Stimulated activated CD8-positive, alpha-beta memory T cell treated with anti-CD3 and anti-CD28 coated beads, Interleukin-4, amount 100 ng/mL, for 48 hours (primary cell): ENCODE measurements at regions not wholly inside any gene's neighbourhood (a gene's known extent, or its start where the extent isn't known, plus 50 kb on each side); places are given as distances from the start of the nearest gene placed in this dataset.
"Not testable (repeated sequence)": the region's sequence is repeated elsewhere in the genome, so short reads cannot be mapped to it uniquely, and the experiment has no call there.

Experiments used
- DNase-seq: peaks from one replicate; pipeline ENCODE4 v3.0.0-alpha.2; 2020

DNA sequence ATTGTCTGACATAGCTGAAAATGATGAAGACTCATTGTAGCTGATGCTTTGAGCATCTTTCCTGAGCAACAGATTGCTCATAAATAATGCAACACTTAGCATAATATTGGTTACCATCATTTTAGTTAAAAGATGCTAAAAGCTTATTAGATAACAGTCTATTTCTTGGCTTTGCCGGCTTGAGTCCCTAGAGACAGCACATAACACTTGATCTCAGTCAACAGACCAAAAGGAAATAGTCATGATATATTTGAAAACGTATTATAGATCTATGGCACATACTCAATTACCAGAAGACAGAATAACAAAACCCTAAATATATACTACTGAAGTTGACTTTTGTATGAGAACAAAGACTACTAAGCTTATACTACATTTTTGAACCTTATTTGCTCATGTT, 846.7 kb upstream of the EPHA5 start:
- no peak for DNase-seq

DNA sequence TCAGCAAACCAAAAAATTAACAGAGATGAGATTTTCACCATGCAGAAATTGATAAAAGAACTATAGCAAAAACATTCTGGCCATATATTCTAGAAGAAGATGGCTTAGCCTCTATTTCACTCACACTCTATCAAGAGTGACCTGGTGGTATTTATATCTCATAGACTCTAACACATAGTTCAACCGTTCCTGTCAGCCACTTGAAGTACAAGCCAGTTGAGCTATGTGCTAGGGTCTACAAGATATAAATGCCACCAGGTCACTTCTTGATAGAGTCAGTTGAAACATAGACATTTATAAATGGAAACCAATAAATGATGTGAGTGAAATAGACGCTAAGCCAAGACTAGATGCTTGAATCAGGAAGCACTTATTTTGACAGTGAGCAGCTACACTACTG, 836.7 kb upstream of the EPHA5 start:
- DNase-seq: no peak

DNA sequence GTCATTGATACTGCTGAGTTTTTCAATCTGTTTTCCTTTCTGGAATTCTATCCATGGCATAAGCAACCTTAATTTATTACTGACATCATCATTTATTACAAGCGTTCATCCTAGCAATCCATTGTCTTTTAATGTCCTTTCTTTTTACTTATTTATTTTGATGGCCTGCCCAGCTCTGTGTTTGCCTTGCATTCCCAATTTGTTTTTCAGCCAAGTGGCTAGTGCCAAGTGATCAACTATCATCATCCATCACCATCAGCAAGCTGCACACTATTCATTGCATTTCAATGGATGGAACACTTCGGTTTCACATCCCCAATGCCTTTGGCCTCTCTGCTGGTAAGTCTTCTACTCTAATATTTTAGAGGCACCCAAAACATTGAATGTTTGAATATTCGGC, 831.7 kb upstream of the EPHA5 start:
- DNase-seq: no peak

DNA sequence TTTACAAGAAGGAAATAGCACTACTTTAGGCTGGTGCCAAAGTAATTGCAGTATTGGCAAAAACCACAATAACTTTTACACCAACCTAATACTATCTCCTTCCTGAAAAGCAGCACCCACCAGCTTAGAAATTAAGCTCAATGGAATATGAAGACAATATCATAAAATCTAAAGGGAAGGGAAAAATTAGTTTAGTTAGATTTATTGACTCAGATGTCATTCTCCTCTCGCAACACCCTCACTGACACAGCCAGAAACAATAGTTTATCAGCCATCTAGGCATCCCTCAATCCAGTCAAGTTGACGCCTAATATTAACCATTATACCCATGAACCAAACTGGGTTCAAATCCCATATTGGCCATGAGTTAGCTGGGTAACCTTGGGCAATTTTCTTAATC, 820.4 kb upstream of the EPHA5 start:
- DNase-seq: no peak

- no peak for DNase-seq
Observed at GRCh38 chr4:66489783-66490452, 819.6 kb upstream of the EPHA5 start.

DNA sequence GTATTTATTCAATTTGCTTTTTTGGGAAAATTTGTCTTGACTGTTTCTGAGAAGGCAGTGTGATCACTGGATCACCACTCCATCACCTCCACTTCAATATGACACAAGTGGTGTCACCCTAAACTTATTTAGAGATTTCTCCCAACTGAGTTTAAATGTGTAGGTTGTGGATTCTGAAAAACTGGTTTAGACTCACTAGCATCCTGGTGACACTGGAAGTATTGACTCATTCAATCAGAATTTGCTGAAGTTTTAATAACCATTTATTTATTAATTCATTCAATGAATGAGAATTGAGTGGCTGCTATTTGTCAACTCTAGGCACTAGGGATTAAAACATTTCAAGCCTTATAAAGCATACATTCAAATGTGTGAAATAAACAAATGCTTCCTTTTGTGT, 819.1 kb upstream of the EPHA5 start:
- no peak for DNase-seq

DNA sequence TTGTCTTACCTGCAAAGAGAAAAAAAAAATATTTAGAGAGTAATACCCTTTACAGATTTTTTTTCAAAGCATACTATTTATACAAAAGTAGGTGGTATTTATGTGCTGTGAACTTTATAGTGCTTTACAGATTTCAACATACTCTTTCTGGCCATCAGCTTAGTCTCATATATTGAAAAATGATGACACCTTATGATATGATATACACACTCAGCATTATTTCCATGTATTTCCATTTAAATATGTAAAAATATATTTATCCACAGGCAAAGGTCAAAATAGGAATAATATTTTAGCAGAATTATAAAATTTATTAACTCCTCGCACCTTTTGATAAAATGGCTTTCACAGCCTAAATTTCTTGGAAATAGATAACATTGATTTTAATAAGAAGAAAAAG, 815.8 kb upstream of the EPHA5 start:
- DNase-seq: no peak

- DNase-seq: no peak
Observed at GRCh38 chr4:66482186-66482585, 811.9 kb upstream of the EPHA5 start.

DNA sequence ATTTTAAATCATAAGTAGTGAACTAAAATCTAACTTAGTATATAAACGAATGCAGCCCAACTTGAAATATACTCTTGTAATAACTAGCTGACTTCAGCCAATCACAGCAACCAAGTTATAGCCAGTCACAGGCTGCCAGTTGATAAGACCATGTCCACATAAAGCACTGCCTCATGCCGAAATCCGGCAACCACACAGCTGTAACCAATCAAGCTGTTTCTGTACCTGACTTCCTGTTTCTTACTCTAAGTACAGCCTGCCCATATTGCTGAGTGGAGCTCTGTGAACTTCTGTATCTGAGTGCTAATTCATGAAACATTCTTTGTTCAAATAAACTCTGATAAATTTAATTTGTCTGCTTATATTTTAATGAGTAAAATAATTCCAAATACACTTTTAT, 805.3 kb upstream of the EPHA5 start:
- DNase-seq: no peak

- no peak for DNase-seq
Observed at GRCh38 chr4:66465111-66465510, 794.8 kb upstream of the EPHA5 start.

DNA sequence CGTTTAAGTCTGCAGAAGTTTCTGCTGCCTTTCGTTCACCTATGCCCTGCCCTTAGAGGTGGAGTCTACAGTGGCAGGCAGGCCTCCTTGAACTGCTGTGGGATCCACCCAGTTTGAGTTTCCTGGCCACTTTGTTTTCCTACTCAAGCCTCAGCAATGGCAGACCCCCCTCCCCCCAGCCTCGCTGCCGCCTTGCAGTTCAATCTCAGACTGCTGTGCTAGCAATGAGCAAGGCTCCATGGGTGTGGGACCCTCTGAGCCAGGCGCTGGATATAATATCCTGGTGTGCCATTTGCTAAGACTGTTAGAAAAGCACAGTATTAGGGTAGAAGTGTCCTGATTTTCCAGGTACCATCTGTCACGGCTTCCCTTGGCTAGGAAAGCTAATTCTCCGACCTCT, 792.6 kb upstream of the EPHA5 start:
- not testable (repeated sequence) for DNase-seq

DNA sequence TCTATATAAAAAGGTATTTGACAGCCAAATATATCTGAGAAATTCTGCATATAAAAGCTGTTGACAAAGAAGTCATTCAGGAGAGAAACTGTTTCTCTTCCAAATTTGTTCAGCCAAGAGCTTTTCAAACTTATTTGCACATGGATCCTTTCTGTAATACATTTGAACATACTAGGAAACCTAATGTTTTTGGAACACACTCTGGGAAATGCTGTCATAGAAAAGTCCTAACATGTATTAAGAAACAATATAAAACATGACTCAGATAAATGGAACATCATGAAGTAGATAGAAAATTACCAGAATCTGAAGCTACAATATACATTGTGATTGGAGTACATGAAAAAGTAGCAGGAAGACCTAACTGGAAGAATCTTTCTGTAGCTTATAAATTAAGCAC, 781.5 kb upstream of the EPHA5 start:
- no peak for DNase-seq

GRCh38 chr4:66443008-66443407, 772.7 kb upstream of the EPHA5 start:
- no peak for DNase-seq

- no peak for DNase-seq
Observed at GRCh38 chr4:66439508-66439907, 769.2 kb upstream of the EPHA5 start.

DNA sequence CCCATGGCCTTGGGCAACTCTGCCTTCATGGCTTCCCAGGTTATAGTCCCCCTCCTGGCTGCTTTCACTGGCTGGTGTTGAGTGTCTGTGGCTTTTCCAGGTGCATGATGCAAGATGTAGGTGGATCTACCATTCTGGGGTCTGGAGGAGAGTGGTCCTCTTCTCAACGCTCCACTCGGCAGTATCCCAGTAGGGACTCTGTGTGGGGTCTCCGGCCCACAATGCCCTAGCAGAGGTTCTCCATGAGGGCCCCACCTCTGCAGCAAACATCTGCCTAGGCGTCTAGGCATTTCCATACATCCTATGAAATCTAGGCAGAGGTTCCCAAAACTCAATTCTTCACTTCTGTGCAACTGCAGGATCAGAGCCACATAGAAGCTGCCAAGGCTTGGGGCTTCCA, 763.4 kb upstream of the EPHA5 start:
- DNase-seq: no peak

DNA sequence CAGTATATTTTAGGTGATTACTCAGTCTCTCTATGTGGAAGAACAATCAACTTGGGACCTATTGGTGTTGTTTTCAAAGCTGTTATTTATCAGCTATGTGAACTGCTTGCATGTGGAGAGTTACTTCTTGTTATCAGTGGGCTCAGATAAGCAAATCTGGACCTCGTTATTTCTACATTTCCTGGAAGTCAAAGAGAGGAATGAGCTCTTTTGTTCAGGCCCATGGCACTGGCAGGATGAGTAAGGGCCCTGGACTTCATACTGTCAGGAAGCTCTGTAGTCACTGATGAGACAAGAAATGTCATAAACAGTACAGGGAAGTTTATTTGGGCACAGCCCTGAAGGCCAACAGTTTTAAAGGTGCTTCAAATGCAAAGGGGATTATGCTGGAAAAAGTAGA, 760.6 kb upstream of the EPHA5 start:
- DNase-seq: no peak

- DNase-seq: no peak
Observed at GRCh38 chr4:66429276-66429675, 759.0 kb upstream of the EPHA5 start.

DNA sequence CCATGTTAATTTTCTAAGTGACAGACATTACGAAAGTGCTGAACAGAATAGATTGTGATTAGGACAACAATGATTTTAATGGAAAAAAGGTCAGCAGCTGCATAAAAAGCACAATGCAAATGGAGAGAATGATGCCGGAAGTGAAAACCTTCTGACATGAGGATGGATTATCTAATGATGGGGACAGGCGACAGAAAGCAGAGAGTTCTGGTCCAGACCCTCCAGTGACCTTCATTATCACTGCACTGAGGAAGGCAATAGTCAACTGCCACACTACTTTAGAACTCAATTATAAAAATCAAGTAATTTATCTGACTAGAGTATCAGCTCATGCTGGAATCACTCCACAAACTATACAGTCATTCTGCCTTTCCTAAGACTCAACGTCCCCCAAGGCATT, 746.1 kb upstream of the EPHA5 start:
- DNase-seq: no peak

- no peak for DNase-seq
Observed at GRCh38 chr4:66404141-66404540, 733.9 kb upstream of the EPHA5 start.

GRCh38 chr4:66376921-66377320, 706.6 kb upstream of the EPHA5 start:
- DNase-seq: no peak

DNA sequence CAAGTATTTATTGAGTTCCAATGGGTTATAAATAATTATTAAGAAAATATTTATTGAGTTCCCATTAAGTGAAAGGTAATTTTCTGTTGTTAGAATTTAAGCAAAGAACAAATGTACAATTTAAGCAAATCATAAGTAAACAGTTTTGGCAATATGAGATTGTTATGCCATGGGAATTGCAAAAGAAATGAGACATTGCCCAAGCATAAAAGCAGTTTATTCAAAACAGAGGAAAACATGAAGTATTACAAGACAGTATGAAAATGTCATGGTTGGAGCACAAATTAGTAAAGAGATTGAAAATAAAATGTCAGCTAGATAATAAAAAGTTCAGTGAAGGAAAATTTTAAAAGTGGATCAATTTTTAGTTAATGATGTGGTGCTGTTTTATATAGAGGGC, 706.1 kb upstream of the EPHA5 start:
- no peak for DNase-seq

GRCh38 chr4:66373268-66373667, 703.0 kb upstream of the EPHA5 start:
- DNase-seq: no peak

GRCh38 chr4:66372706-66373105, 702.4 kb upstream of the EPHA5 start:
- DNase-seq: no peak

DNA sequence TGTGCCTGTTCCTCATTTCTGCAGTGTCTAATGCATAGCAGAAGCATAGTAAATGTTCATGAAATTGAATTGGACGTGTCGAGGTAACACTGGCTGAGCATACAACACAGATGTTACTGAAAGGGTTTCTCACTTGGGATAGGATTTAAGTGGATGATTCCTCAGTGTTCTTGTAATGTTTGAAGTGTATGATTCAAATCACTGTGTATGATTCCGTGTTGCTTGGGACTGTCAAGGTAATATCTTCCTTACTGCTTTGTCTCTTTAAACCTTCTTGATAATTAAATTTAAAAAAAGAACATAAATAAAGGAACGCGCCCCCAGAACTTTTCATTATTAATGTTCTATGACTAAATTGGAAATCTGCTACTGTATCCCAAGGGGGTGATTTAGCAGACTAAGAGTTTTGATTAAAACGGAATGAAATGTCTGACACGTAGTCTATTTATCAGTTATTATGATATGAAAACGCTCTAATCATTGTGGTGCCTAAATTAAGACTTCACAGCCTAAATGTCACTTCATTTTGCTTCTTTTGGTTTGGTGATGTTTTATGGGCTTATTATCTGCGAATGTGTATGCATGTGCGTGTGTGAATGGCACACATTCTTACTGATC, 696.9 kb upstream of the EPHA5 start:
- DNase-seq: no peak

DNA sequence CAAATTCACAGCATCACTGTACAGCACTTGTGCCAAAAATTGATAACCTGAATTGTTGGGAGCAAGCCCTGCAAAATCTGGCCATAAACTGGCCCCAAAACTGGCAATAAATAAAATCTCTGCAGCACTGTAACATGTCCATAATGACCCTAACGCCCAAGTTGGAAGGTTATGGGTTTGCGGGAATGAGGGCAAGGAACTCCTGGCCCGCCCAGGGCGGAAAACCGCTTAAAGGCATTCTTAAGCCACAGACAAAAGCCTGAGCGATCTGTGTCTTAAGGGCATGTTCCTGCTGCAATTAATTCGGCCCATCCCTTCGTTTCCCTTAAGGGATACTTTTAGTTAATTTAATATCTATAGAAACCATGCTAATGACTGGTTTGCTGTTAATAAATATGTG, 690.1 kb upstream of the EPHA5 start:
- DNase-seq: not testable (repeated sequence)
